Activated CD4-positive, alpha-beta memory T cell treated with anti-CD3 and anti-CD28 coated beads for 36 hours (primary cell): ENCODE measurements at regions not wholly inside any gene's neighbourhood (a gene's known extent, or its start where the extent isn't known, plus 50 kb on each side); places are given as distances from the start of the nearest gene placed in this dataset.

Source experiments
- CTCF ChIA-PET: fragments of 350-600 bp; sonication (Branson Sonifier 250); formaldehyde crosslinking; loops from one replicate; lab custom pipeline; 2021; ENCODE audit warnings: antibody characterized with exemption, inconsistent platforms; lab: Charles Lee
- POLR2A ChIA-PET: fragments of 350-600 bp; sonication (Branson Sonifier 250); formaldehyde crosslinking; loops from one replicate; lab custom pipeline; 2021; ENCODE audit warnings: antibody characterized with exemption; lab: Charles Lee
- DNase-seq: peaks from one replicate; pipeline ENCODE4 v3.0.0-alpha.2; 2020
- H3K27ac Mint-ChIP-seq: one replicate; pipeline ENCODE4 v1.8.0; 2021; ENCODE audit warnings: mixed read lengths
- H3K27me3 Mint-ChIP-seq: one replicate; pipeline ENCODE4 v1.8.0; 2021; ENCODE audit warnings: mixed read lengths
- H3K36me3 Mint-ChIP-seq: one replicate; pipeline ENCODE4 v1.8.0; 2021; ENCODE audit warnings: mixed read lengths
- H3K4me1 Mint-ChIP-seq: one replicate; pipeline ENCODE4 v1.8.0; 2021; ENCODE audit warnings: low read depth, mixed read lengths
- H3K4me3 Mint-ChIP-seq: one replicate; pipeline ENCODE4 v1.8.0; 2021; ENCODE audit warnings: mild to moderate bottlenecking, mixed read lengths
- H3K9me3 Mint-ChIP-seq: one replicate; pipeline ENCODE4 v1.8.0; 2021; ENCODE audit warnings: mixed read lengths
- intact Hi-C: fragments of 100-400 bp; cut with micrococcal nuclease; formaldehyde crosslinking; loops from one replicate; pipeline ENCODE4 v1.15.1; 2023

GRCh38 chr13:62908321-62908720, 1492.7 kb upstream of the PCDH20 start:
- intact Hi-C loops = no loop called here
- ChIA-PET CTCF (no interaction called here), POLR2A (no interaction called here)
- Mint-ChIP-seq H3K4me3 (no peak overlapping the region), H3K36me3 (no peaks in the 10 kb centered on the region), H3K4me1 (no peaks in the 10 kb centered on the region), H3K9me3 (peaks cover 11% of the 10 kb centered on the region), H3K27me3 (no peaks in the 10 kb centered on the region), H3K27ac (no peak overlapping the region)
- no peak for DNase-seq

GRCh38 chr13:62906896-62907295, 1491.2 kb upstream of the PCDH20 start:
- Mint-ChIP-seq H3K4me1 (no peaks in the 10 kb centered on the region), H3K36me3 (no peaks in the 10 kb centered on the region), H3K9me3 (peaks cover 11% of the 10 kb centered on the region), H3K4me3 (no peak overlapping the region), H3K27me3 (no peaks in the 10 kb centered on the region), H3K27ac (no peak overlapping the region)
- DNase-seq = no peak
- CTCF ChIA-PET = no interaction called here
- intact Hi-C loops = no loop called here
- POLR2A ChIA-PET = no interaction called here

GRCh38 chr13:62906469-62906868, 1490.8 kb upstream of the PCDH20 start:
- Mint-ChIP-seq H3K27ac (no peak overlapping the region), H3K4me1 (no peaks in the 10 kb centered on the region), H3K9me3 (peaks cover 11% of the 10 kb centered on the region), H3K36me3 (no peaks in the 10 kb centered on the region), H3K27me3 (no peaks in the 10 kb centered on the region), H3K4me3 (no peak overlapping the region)
- no peak for DNase-seq
- POLR2A ChIA-PET = no interaction called here
- CTCF ChIA-PET = no interaction called here
- intact Hi-C loops = no loop called here

- Mint-ChIP-seq H3K4me3 (no peak overlapping the region), H3K9me3 (peaks cover 13% of the 10 kb centered on the region), H3K4me1 (no peaks in the 10 kb centered on the region), H3K36me3 (no peaks in the 10 kb centered on the region), H3K27ac (no peak overlapping the region), H3K27me3 (no peaks in the 10 kb centered on the region)
- POLR2A ChIA-PET = no interaction called here
- CTCF ChIA-PET = no interaction called here
- intact Hi-C loops = no loop called here
- DNase-seq = no peak
These were observed 1471.4 kb upstream of the PCDH20 start for GRCh38 chr13:62887046-62887445.

- Mint-ChIP-seq H3K36me3 (peaks cover 1% of the 10 kb centered on the region), H3K4me3 (no peak overlapping the region), H3K27me3 (no peaks in the 10 kb centered on the region), H3K4me1 (no peaks in the 10 kb centered on the region), H3K9me3 (peaks cover 16% of the 10 kb centered on the region), H3K27ac (no peak overlapping the region)
- DNase-seq = no peak
- intact Hi-C loops = no loop called here
- ChIA-PET CTCF (no interaction called here), POLR2A (no interaction called here)
These were observed 1463.4 kb upstream of the PCDH20 start for GRCh38 chr13:62879071-62879470.

GRCh38 chr13:62875118-62875640, 1459.5 kb upstream of the PCDH20 start:
- peaks cover 1% of the 10 kb centered on the region for H3K36me3 Mint-ChIP-seq
- intact Hi-C loops = no loop called here
- H3K4me3 Mint-ChIP-seq = no peak overlapping the region
- H3K4me1 Mint-ChIP-seq = no peaks in the 10 kb centered on the region
- ChIA-PET POLR2A (no interaction called here), CTCF (no interaction called here)
- H3K27ac Mint-ChIP-seq = no peak overlapping the region
- peaks cover 13% of the 10 kb centered on the region for H3K9me3 Mint-ChIP-seq
- DNase-seq = no peak
- H3K27me3 Mint-ChIP-seq = no peaks in the 10 kb centered on the region

GRCh38 chr13:62850331-62850730, 1434.7 kb upstream of the PCDH20 start:
- ChIA-PET POLR2A (no interaction called here), CTCF (no interaction called here)
- H3K4me3 Mint-ChIP-seq = no peak overlapping the region
- no peak for DNase-seq
- H3K27me3 Mint-ChIP-seq = no peaks in the 10 kb centered on the region
- no peak overlapping the region for H3K27ac Mint-ChIP-seq
- peaks cover 8% of the 10 kb centered on the region for H3K9me3 Mint-ChIP-seq
- no peaks in the 10 kb centered on the region for H3K36me3 Mint-ChIP-seq
- no peaks in the 10 kb centered on the region for H3K4me1 Mint-ChIP-seq
- intact Hi-C loops = no loop called here

- intact Hi-C loops = no loop called here
- no peak overlapping the region for H3K27ac Mint-ChIP-seq
- H3K27me3 Mint-ChIP-seq = no peaks in the 10 kb centered on the region
- no peaks in the 10 kb centered on the region for H3K4me1 Mint-ChIP-seq
- POLR2A ChIA-PET = no interaction called here
- peaks cover 5% of the 10 kb centered on the region for H3K9me3 Mint-ChIP-seq
- H3K36me3 Mint-ChIP-seq = no peaks in the 10 kb centered on the region
- no peak overlapping the region for H3K4me3 Mint-ChIP-seq
- no peak for DNase-seq
- CTCF ChIA-PET = no interaction called here
These were observed 1431.9 kb upstream of the PCDH20 start for GRCh38 chr13:62847520-62847919.

GRCh38 chr13:62846302-62846701, 1430.7 kb upstream of the PCDH20 start:
- H3K27ac Mint-ChIP-seq = no peak overlapping the region
- no peak for DNase-seq
- CTCF ChIA-PET = no interaction called here

GRCh38 chr13:62839338-62839737, 1423.7 kb upstream of the PCDH20 start:
- H3K4me1 Mint-ChIP-seq = no peaks in the 10 kb centered on the region
- DNase-seq = no peak
- no peaks in the 10 kb centered on the region for H3K27me3 Mint-ChIP-seq
- POLR2A ChIA-PET = no interaction called here
- no peak overlapping the region for H3K4me3 Mint-ChIP-seq
- intact Hi-C loops = no loop called here
- no peaks in the 10 kb centered on the region for H3K36me3 Mint-ChIP-seq
- no peak overlapping the region for H3K27ac Mint-ChIP-seq
- H3K9me3 Mint-ChIP-seq = peaks cover 5% of the 10 kb centered on the region
- CTCF ChIA-PET = no interaction called here

More at GRCh38 chr13:62846302-62846701, 1430.7 kb upstream of the PCDH20 start:
- POLR2A ChIA-PET = no interaction called here
- Mint-ChIP-seq H3K4me1 (no peaks in the 10 kb centered on the region), H3K27me3 (no peaks in the 10 kb centered on the region), H3K9me3 (peaks cover 8% of the 10 kb centered on the region), H3K4me3 (no peak overlapping the region), H3K36me3 (no peaks in the 10 kb centered on the region)
- intact Hi-C loops = no loop called here

GRCh38 chr13:62838929-62839328, 1423.3 kb upstream of the PCDH20 start:
- ChIA-PET CTCF (no interaction called here), POLR2A (no interaction called here)
- Mint-ChIP-seq H3K4me3 (no peak overlapping the region), H3K27me3 (no peaks in the 10 kb centered on the region), H3K27ac (no peak overlapping the region), H3K4me1 (no peaks in the 10 kb centered on the region), H3K36me3 (no peaks in the 10 kb centered on the region), H3K9me3 (peaks cover 5% of the 10 kb centered on the region)
- DNase-seq = no peak
- intact Hi-C loops = no loop called here

- no peak for DNase-seq
- no peak overlapping the region for H3K4me3 Mint-ChIP-seq
- H3K4me1 Mint-ChIP-seq = no peaks in the 10 kb centered on the region
- H3K9me3 Mint-ChIP-seq = peaks cover 3% of the 10 kb centered on the region
- H3K27ac Mint-ChIP-seq = no peak overlapping the region
- intact Hi-C loops = no loop called here
- no peaks in the 10 kb centered on the region for H3K36me3 Mint-ChIP-seq
- ChIA-PET POLR2A (no interaction called here), CTCF (no interaction called here)
- H3K27me3 Mint-ChIP-seq = no peaks in the 10 kb centered on the region
These were observed 1422.2 kb upstream of the PCDH20 start for GRCh38 chr13:62837895-62838294.

- Mint-ChIP-seq H3K4me3 (no peak overlapping the region), H3K36me3 (no peaks in the 10 kb centered on the region), H3K9me3 (peaks cover 7% of the 10 kb centered on the region), H3K27ac (no peak overlapping the region), H3K27me3 (no peaks in the 10 kb centered on the region), H3K4me1 (no peaks in the 10 kb centered on the region)
- intact Hi-C loops = no loop called here
- DNase-seq = no peak
- CTCF ChIA-PET = no interaction called here
- POLR2A ChIA-PET = no interaction called here
These were observed 1413.8 kb upstream of the PCDH20 start for GRCh38 chr13:62829486-62829885.
